Neural progenitor cell (in vitro differentiated cells): ENCODE measurements at regions not wholly inside any gene's neighbourhood (a gene's known extent, or its start where the extent isn't known, plus 50 kb on each side); places are given as distances from the start of the nearest gene placed in this dataset.
A peak's percentile ranks its signal among the peaks of the same experiment; 100 is the strongest.

Experiments
- DNase-seq: peaks from one replicate; pipeline ENCODE4 v3.0.0-alpha.2; 2016; ENCODE audit warnings: low spot score
- H2AFZ ChIP-seq: fragments of 200-600 bp; sonication (generic); replicated peaks from 2 replicates; pipeline ENCODE4 v1.6.1; 2016; ENCODE audit warnings: antibody characterized with exemption
- H3F3A ChIP-seq: fragments of 200-600 bp; sonication (generic); 2 replicates; pipeline ENCODE4 v1.6.1; 2016; ENCODE audit warnings: antibody characterized with exemption, low read depth
- H3K27ac ChIP-seq: fragments of 200-600 bp; sonication (generic); 2 replicates; pipeline ENCODE4 v1.5.1; 2016; ENCODE audit warnings: mild to moderate bottlenecking
- H3K27me3 ChIP-seq: fragments of 200-600 bp; sonication (generic); 2 replicates; pipeline ENCODE4 v1.6.1; 2016; ENCODE audit warnings: mild to moderate bottlenecking, moderate library complexity
- H3K36me3 ChIP-seq: fragments of 200-600 bp; sonication (generic); 2 replicates; pipeline ENCODE4 v1.5.1; 2016
- H3K4me1 ChIP-seq: fragments of 200-600 bp; sonication (generic); 2 replicates; pipeline ENCODE4 v1.6.1; 2016; ENCODE audit warnings: mixed run types
- H3K4me2 ChIP-seq: fragments of 200-600 bp; sonication (generic); 2 replicates; pipeline ENCODE4 v1.6.1; 2016
- H3K4me3 ChIP-seq: fragments of 200-600 bp; sonication (generic); 2 replicates; pipeline ENCODE4 v1.5.1; 2016
- H3K79me2 ChIP-seq: fragments of 200-600 bp; sonication (generic); 2 replicates; pipeline ENCODE4 v1.6.1; 2016; ENCODE audit warnings: low read depth
- H3K9ac ChIP-seq: fragments of 200-600 bp; sonication (generic); 2 replicates; pipeline ENCODE4 v1.6.1; 2016
- H3K9me3 ChIP-seq: fragments of 200-600 bp; sonication (generic); 2 replicates; pipeline ENCODE4 v1.5.1; 2016; ENCODE audit warnings: low read depth
- H4K20me1 ChIP-seq: fragments of 200-600 bp; sonication (generic); 2 replicates; pipeline ENCODE4 v1.6.1; 2016; ENCODE audit warnings: low read depth
- H3K27ac Mint-ChIP-seq: 3 replicates; pipeline ENCODE4 v1.8.0; 2021; ENCODE audit warnings: mixed read lengths
- H3K27me3 Mint-ChIP-seq: 2 replicates; pipeline ENCODE4 v1.8.0; 2022; ENCODE audit warnings: low read depth, mild to moderate bottlenecking, inconsistent platforms, moderate library complexity, mixed read lengths; ENCODE audit not compliant: insufficient read depth
- H3K36me3 Mint-ChIP-seq: 3 replicates; pipeline ENCODE4 v1.8.0; 2021; ENCODE audit warnings: mixed read lengths
- H3K4me1 Mint-ChIP-seq: 3 replicates; pipeline ENCODE4 v1.8.0; 2021; ENCODE audit warnings: mixed read lengths
- H3K4me3 Mint-ChIP-seq: 3 replicates; pipeline ENCODE4 v1.8.0; 2021; ENCODE audit warnings: mild to moderate bottlenecking, moderate library complexity, mixed read lengths
- H3K9me3 Mint-ChIP-seq: 3 replicates; pipeline ENCODE4 v1.8.0; 2020; ENCODE audit warnings: mixed read lengths
- CTCF ChIP-seq: fragments of 200-600 bp; sonication (generic); IDR thresholded peaks from 2 replicates; pipeline ENCODE4 v1.5.1; 2017; ENCODE audit warnings: antibody characterized with exemption, mild to moderate bottlenecking
- EZH2 ChIP-seq: fragments of 200-600 bp; sonication (generic); IDR thresholded peaks from 2 replicates; pipeline ENCODE4 v1.6.1; 2017; ENCODE audit warnings: antibody characterized with exemption, mild to moderate bottlenecking, moderate library complexity
- EZH2phosphoT487 ChIP-seq: fragments of 200-600 bp; sonication (generic); IDR thresholded peaks from 2 replicates; pipeline ENCODE4 v1.6.1; 2017; ENCODE audit warnings: antibody characterized with exemption

- no peaks in the 10 kb centered on the region for H3K36me3 ChIP-seq
- no peaks in the 10 kb centered on the region for H3K4me1 ChIP-seq
- no peaks in the 10 kb centered on the region for H3K9me3 ChIP-seq
- H3K9ac ChIP-seq: no peak overlapping the region
- no peaks in the 10 kb centered on the region for H3K36me3 Mint-ChIP-seq
- no peaks in the 10 kb centered on the region for H4K20me1 ChIP-seq
- H3K4me3 ChIP-seq: no peak overlapping the region
- H3K4me3 Mint-ChIP-seq: no peak overlapping the region
- TF ChIP-seq EZH2: no peak
- TF ChIP-seq EZH2phosphoT487: no peak
- no peak for TF ChIP-seq CTCF
- peaks cover 10% of the 10 kb centered on the region for H3K4me1 Mint-ChIP-seq
- no peak overlapping the region for H3K4me2 ChIP-seq
- H3K27ac ChIP-seq: no peak overlapping the region
- no peaks in the 10 kb centered on the region for H3K27me3 Mint-ChIP-seq
- DNase-seq: no peak
- H3K79me2 ChIP-seq: no peaks in the 10 kb centered on the region
- H3K27ac Mint-ChIP-seq: no peak overlapping the region
- no peak overlapping the region for H2AFZ ChIP-seq
- H3K27me3 ChIP-seq: peaks cover 5% of the 10 kb centered on the region
- no peaks in the 10 kb centered on the region for H3K9me3 Mint-ChIP-seq
- H3F3A ChIP-seq: peaks cover 6% of the 10 kb centered on the region
Observed at GRCh38 chr9:33714989-33715388, 80.4 kb upstream of the PRSS3 start.

GRCh38 chr9:33718987-33719386, 76.4 kb upstream of the PRSS3 start:
- peaks cover 18% of the 10 kb centered on the region for H3K27me3 ChIP-seq
- no peak for DNase-seq

GRCh38 chr9:33719581-33720374, 75.6 kb upstream of the PRSS3 start:
- Mint-ChIP-seq H3K36me3 (no peaks in the 10 kb centered on the region), H3K4me1 (no peaks in the 10 kb centered on the region)

More at GRCh38 chr9:33718987-33719386, 76.4 kb upstream of the PRSS3 start:
- Histone ChIP-seq H3K4me2 (no peak overlapping the region), H3K9ac (no peak overlapping the region), H3K79me2 (no peaks in the 10 kb centered on the region), H3K4me3 (no peak overlapping the region), H3F3A (peaks cover 6% of the 10 kb centered on the region), H2AFZ (no peak overlapping the region), H3K36me3 (no peaks in the 10 kb centered on the region), H3K27ac (no peak overlapping the region), H4K20me1 (no peaks in the 10 kb centered on the region), H3K4me1 (no peaks in the 10 kb centered on the region), H3K9me3 (no peaks in the 10 kb centered on the region)
- Mint-ChIP-seq H3K9me3 (no peaks in the 10 kb centered on the region), H3K4me1 (no peaks in the 10 kb centered on the region), H3K4me3 (no peak overlapping the region), H3K36me3 (no peaks in the 10 kb centered on the region), H3K27me3 (no peaks in the 10 kb centered on the region), H3K27ac (no peak overlapping the region)
- no peak for TF ChIP-seq EZH2
- no peak for TF ChIP-seq CTCF
- no peak for TF ChIP-seq EZH2phosphoT487

More at GRCh38 chr9:33719581-33720374, 75.6 kb upstream of the PRSS3 start:
- H3F3A ChIP-seq: peaks cover 4% of the 10 kb centered on the region
- no peaks in the 10 kb centered on the region for H3K9me3 Mint-ChIP-seq
- no peak overlapping the region for H3K4me2 ChIP-seq
- H3K79me2 ChIP-seq: no peaks in the 10 kb centered on the region
- no peak overlapping the region for H3K9ac ChIP-seq
- peaks cover 18% of the 10 kb centered on the region for H3K27me3 ChIP-seq
- H2AFZ ChIP-seq: no peak overlapping the region
- H3K36me3 ChIP-seq: no peaks in the 10 kb centered on the region
- H3K4me3 Mint-ChIP-seq: no peak overlapping the region
- no peak overlapping the region for H3K4me3 ChIP-seq
- no peaks in the 10 kb centered on the region for H3K27me3 Mint-ChIP-seq
- TF ChIP-seq EZH2phosphoT487 (no peak), CTCF (peak; percentile 67)
- H3K27ac Mint-ChIP-seq: no peak overlapping the region
- DNase-seq: peak; percentile 56
- H3K9me3 ChIP-seq: no peaks in the 10 kb centered on the region
- no peaks in the 10 kb centered on the region for H3K4me1 ChIP-seq
- H3K27ac ChIP-seq: no peak overlapping the region
- no peaks in the 10 kb centered on the region for H4K20me1 ChIP-seq
